ENCODE measurements at regions not wholly inside any gene's neighbourhood (a gene's known extent, or its start where the extent isn't known, plus 50 kb on each side); places are given as distances from the start of the nearest gene placed in this dataset.
"Not testable (repeated sequence)": the region's sequence is repeated elsewhere in the genome, so short reads cannot be mapped to it uniquely, and the experiment has no call there.

DNA sequence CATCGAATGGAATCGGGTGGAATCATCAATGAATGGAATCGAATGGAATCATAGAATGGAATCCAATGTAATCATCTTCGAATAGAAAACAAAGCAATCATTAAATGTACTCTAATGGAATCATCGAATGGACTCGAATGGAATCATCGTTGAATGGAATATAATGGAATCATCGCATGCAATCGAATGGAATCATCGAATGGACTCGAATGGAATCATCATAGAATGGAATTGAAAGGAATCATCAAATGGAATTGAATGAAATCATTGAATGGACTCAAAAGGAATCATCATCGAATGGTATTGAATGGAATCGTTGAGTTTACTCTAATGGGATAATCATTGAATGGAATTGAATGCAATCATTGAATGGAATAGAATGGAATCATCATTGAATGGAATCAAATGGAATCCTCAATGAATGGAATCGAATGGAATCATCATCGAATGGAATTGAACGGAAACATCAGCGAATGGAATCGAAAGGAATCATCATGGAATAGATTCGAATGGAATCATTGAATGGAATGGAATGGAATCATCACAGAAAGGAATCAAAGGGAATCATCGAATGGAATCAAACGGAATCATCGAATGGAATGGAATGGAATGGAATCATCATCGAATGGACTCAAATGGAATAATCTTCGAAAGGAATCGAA lies 234.9 kb downstream of the SHCBP1 start:
- not testable (repeated sequence) for H3K4me3 ChIP-seq (ENCODE audit: low read depth, low read length); DNase-seq (ENCODE audit: low read depth)

GRCh38 chr16:46384285-46385061 lies 236.7 kb downstream of the SHCBP1 start:
- not testable (repeated sequence) for H3K4me3 ChIP-seq (ENCODE audit: low read depth, low read length)
- DNase-seq (ENCODE audit: low read depth), result peak; percentile 22

GRCh38 chr16:46383581-46383980 lies 237.6 kb downstream of the SHCBP1 start:
- not testable (repeated sequence) for DNase-seq (ENCODE audit: low read depth)

GRCh38 chr16:46382791-46383541 lies 238.2 kb downstream of the SHCBP1 start:
- H3K4me3 ChIP-seq (ENCODE audit: low read depth, low read length), result not testable (repeated sequence)
- DNase-seq (ENCODE audit: low read depth), result peak; percentile 40

More at GRCh38 chr16:46383581-46383980, 237.6 kb downstream of the SHCBP1 start:
- H3K4me3 ChIP-seq (ENCODE audit: low read depth, low read length), result not testable (repeated sequence)

- DNase-seq (ENCODE audit: low read depth), result not testable (repeated sequence)
Measured at GRCh38 chr16:46382079-46382478, 239.1 kb downstream of the SHCBP1 start.

DNA sequence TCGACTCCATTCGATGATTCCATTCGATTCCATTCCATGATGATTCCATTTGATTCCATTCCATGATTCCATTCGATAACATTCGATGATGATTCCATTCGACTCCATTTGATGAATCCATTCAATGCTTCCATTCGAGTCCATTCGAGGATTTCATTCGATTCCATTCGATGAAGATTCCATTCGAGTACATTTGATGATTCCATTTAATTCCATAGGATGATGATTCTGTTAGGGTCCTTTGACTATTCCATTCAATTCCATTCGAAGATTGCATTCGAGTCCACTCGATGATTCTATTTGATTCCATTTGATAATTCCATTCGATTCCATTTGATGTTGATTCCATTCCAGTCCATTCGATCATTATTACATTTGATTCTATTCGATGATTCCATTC lies 239.8 kb downstream of the SHCBP1 start:
- DNase-seq (ENCODE audit: low read depth), result not testable (repeated sequence)

More at GRCh38 chr16:46382079-46382478, 239.1 kb downstream of the SHCBP1 start:
- H3K4me3 ChIP-seq (ENCODE audit: low read depth, low read length), result not testable (repeated sequence)

More for the DNA sequence above, 239.8 kb downstream of the SHCBP1 start:
- H3K4me3 ChIP-seq (ENCODE audit: low read depth, low read length), result not testable (repeated sequence)

Data from GM12865 (cell line).